MM.1S (cell line): ENCODE measurements at regions not wholly inside any gene's neighbourhood (a gene's known extent, or its start where the extent isn't known, plus 50 kb on each side); places are given as distances from the start of the nearest gene placed in this dataset.

Experiments
- DNase-seq: peaks from one replicate; pipeline ENCODE4 v3.0.0-alpha.2; 2015
- H2AFZ ChIP-seq: fragments of 300-600 bp; sonication (generic); 2 replicates; pipeline ENCODE4 v1.6.0; 2016; ENCODE audit warnings: antibody characterized with exemption, low read length
- H3F3A ChIP-seq: fragments of 300-600 bp; sonication (generic); 2 replicates; pipeline ENCODE4 v1.6.1; 2016; ENCODE audit warnings: mild to moderate bottlenecking, antibody characterized with exemption, low read length, moderate library complexity, mixed read lengths; ENCODE audit not compliant: insufficient read depth
- H3K27ac ChIP-seq: fragments of 300-600 bp; sonication (generic); 2 replicates; pipeline ENCODE4 v1.5.1; 2016; ENCODE audit warnings: mild to moderate bottlenecking, low read length
- H3K27me3 ChIP-seq: fragments of 300-600 bp; sonication (generic); replicated peaks from 2 replicates; pipeline ENCODE4 v1.6.0; 2016; ENCODE audit warnings: low read length; ENCODE audit not compliant: insufficient read depth
- H3K36me3 ChIP-seq: fragments of 300-600 bp; sonication (generic); replicated peaks from 2 replicates; pipeline ENCODE4 v1.6.1; 2016; ENCODE audit warnings: mild to moderate bottlenecking, low read length, mixed read lengths; ENCODE audit not compliant: insufficient read depth
- H3K4me1 ChIP-seq: fragments of 300-600 bp; sonication (generic); 2 replicates; pipeline ENCODE4 v1.6.1; 2016; ENCODE audit warnings: low read length, mixed read lengths
- H3K4me2 ChIP-seq: fragments of 300-600 bp; sonication (generic); 2 replicates; pipeline ENCODE4 v1.6.0; 2016; ENCODE audit warnings: low read depth, low read length
- H3K4me3 ChIP-seq: fragments of 300-600 bp; sonication (generic); 2 replicates; pipeline ENCODE4 v1.5.1; 2016; ENCODE audit warnings: low read length, mixed read lengths
- H3K79me2 ChIP-seq: fragments of 300-600 bp; sonication (generic); 2 replicates; pipeline ENCODE4 v1.6.1; 2016; ENCODE audit warnings: mixed run types, low read length, mixed read lengths
- H3K9ac ChIP-seq: fragments of 300-600 bp; sonication (generic); 2 replicates; pipeline ENCODE4 v1.6.1; 2016; ENCODE audit warnings: low read length, mixed read lengths
- H3K9me2 ChIP-seq: fragments of 300-600 bp; sonication (generic); replicated peaks from 2 replicates; pipeline ENCODE4 v1.6.1; 2016; ENCODE audit warnings: mild to moderate bottlenecking, low read length, mixed read lengths; ENCODE audit not compliant: insufficient read depth
- H3K9me3 ChIP-seq: fragments of 300-600 bp; sonication (generic); replicated peaks from 2 replicates; pipeline ENCODE4 v1.6.1; 2016; ENCODE audit warnings: mild to moderate bottlenecking, low read length, mixed read lengths; ENCODE audit not compliant: insufficient read depth
- H4K20me1 ChIP-seq: fragments of 300-600 bp; sonication (generic); 2 replicates; pipeline ENCODE4 v1.6.1; 2016; ENCODE audit warnings: mild to moderate bottlenecking, low read length, moderate library complexity, mixed read lengths; ENCODE audit not compliant: insufficient read depth
- EZH2 ChIP-seq: fragments of 300-600 bp; sonication (generic); optimal IDR thresholded peaks from 2 replicates; pipeline ENCODE3; 2017; ENCODE audit warnings: low read depth, mild to moderate bottlenecking, antibody characterized with exemption, low read length, mixed read lengths
- EZH2phosphoT487 ChIP-seq: fragments of 300-600 bp; sonication (generic); IDR thresholded peaks from 2 replicates; pipeline ENCODE4 v1.6.1; 2018; ENCODE audit warnings: antibody characterized with exemption, low read length
- TF ChIP-seq, protein P1 (sequence below): fragments of 300-600 bp; sonication (generic); IDR thresholded peaks from 2 replicates; pipeline ENCODE4 v1.5.1; 2016; ENCODE audit warnings: antibody characterized with exemption, low read length, mixed read lengths

DNA sequence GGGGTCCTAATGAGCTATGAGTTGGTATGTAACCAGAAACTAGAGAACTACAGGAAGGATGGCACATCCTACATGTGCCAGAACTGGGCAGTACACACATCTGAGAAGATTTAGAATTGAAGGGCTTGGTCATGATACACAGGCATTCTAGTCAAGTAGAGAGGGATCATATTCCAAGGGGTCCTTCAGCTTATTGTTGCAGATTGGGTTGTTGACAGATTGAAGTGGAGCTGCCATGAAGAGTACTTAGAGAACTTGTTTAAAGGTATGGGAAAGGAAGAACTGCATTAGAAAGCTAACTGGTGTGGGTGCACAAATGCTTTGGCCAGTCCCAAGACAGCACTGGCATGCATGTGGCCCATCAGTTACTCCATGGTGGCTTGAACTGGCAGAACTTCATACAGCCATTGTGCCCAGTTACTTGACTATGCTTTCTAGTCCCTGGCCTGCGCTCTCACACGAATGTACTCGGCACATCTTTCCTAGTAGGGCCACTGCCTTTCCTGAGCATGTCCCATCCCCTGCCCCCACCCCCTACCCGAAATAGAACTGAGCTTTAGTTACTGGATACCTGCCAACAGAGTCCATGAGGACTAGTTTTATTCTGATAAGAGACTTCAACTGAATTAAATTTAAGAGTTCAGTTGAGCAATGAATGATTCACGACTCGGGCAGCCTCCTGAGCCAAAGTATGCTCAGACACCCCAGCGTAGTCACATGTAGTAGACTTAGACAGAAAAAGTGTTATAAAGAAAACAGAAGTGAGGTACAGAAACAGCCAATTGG, 64.0 kb downstream of the CCNG2 start:
- Histone ChIP-seq H3K4me3 (no peak overlapping the region), H3K4me2 (no peak overlapping the region), H2AFZ (no peak overlapping the region), H3K79me2 (no peaks in the 10 kb centered on the region), H3F3A (no peaks in the 10 kb centered on the region), H3K4me1 (no peaks in the 10 kb centered on the region), H3K9me2 (no peaks in the 10 kb centered on the region), H3K27ac (no peak overlapping the region), H3K27me3 (no peaks in the 10 kb centered on the region), H4K20me1 (no peaks in the 10 kb centered on the region), H3K36me3 (no peaks in the 10 kb centered on the region), H3K9me3 (no peaks in the 10 kb centered on the region), H3K9ac (no peak overlapping the region)
- no peak for DNase-seq
- TF ChIP-seq EZH2phosphoT487 (no peak), EZH2 (no peak)
- TF ChIP-seq, protein P1, sequence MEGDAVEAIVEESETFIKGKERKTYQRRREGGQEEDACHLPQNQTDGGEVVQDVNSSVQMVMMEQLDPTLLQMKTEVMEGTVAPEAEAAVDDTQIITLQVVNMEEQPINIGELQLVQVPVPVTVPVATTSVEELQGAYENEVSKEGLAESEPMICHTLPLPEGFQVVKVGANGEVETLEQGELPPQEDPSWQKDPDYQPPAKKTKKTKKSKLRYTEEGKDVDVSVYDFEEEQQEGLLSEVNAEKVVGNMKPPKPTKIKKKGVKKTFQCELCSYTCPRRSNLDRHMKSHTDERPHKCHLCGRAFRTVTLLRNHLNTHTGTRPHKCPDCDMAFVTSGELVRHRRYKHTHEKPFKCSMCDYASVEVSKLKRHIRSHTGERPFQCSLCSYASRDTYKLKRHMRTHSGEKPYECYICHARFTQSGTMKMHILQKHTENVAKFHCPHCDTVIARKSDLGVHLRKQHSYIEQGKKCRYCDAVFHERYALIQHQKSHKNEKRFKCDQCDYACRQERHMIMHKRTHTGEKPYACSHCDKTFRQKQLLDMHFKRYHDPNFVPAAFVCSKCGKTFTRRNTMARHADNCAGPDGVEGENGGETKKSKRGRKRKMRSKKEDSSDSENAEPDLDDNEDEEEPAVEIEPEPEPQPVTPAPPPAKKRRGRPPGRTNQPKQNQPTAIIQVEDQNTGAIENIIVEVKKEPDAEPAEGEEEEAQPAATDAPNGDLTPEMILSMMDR: no peak

- H3K27ac ChIP-seq: no peak overlapping the region
- H3K4me2 ChIP-seq: no peak overlapping the region
- no peaks in the 10 kb centered on the region for H3K9me2 ChIP-seq
- no peak for DNase-seq
- no peak overlapping the region for H3K4me3 ChIP-seq
- H3K9ac ChIP-seq: no peak overlapping the region
- no peaks in the 10 kb centered on the region for H3K36me3 ChIP-seq
- TF ChIP-seq EZH2 (no peak), EZH2phosphoT487 (no peak)
- TF ChIP-seq, protein P1: no peak
- no peaks in the 10 kb centered on the region for H3K4me1 ChIP-seq
- H3K79me2 ChIP-seq: no peaks in the 10 kb centered on the region
- H3F3A ChIP-seq: no peaks in the 10 kb centered on the region
- H3K27me3 ChIP-seq: no peaks in the 10 kb centered on the region
- no peak overlapping the region for H2AFZ ChIP-seq
- no peaks in the 10 kb centered on the region for H4K20me1 ChIP-seq
- H3K9me3 ChIP-seq: no peaks in the 10 kb centered on the region
Measured at GRCh38 chr4:77225022-77225421, 68.0 kb downstream of the CCNG2 start.

GRCh38 chr4:77226939-77227705, 70.1 kb downstream of the CCNG2 start:
- no peaks in the 10 kb centered on the region for H4K20me1 ChIP-seq
- H3K4me2 ChIP-seq: no peak overlapping the region
- H3K9me3 ChIP-seq: no peaks in the 10 kb centered on the region
- no peak overlapping the region for H2AFZ ChIP-seq
- no peaks in the 10 kb centered on the region for H3K4me1 ChIP-seq
- H3K79me2 ChIP-seq: no peaks in the 10 kb centered on the region
- no peaks in the 10 kb centered on the region for H3F3A ChIP-seq
- no peak overlapping the region for H3K9ac ChIP-seq
- H3K27me3 ChIP-seq: no peaks in the 10 kb centered on the region
- no peak for DNase-seq
- H3K4me3 ChIP-seq: no peak overlapping the region
- H3K27ac ChIP-seq: no peak overlapping the region
- TF ChIP-seq EZH2phosphoT487: no peak
- TF ChIP-seq, protein P1: no peak
- no peak for TF ChIP-seq EZH2
- no peaks in the 10 kb centered on the region for H3K36me3 ChIP-seq
- no peaks in the 10 kb centered on the region for H3K9me2 ChIP-seq
